ENCODE measurements at regions not wholly inside any gene's neighbourhood (a gene's known extent, or its start where the extent isn't known, plus 50 kb on each side); places are given as distances from the start of the nearest gene placed in this dataset.

DNA sequence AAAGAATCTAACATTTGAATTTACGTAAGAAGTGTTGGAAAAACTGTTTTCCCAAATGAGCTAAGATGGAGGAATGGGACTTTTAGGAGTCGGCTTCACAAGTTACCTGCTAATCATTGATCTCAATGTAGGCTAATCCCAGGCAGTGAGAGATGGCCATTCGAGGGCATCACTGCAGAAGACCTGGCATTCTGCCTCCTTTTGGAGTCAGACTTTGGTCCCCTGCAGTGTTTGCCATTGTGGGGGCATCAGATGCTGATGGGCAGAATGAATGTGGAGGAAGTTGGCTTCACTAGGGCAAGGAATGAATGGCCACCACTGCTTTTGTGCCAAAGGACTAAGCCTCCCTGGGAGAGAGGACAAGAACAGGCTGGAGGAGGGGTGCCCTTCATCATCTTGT lies 55.7 kb upstream of the NKX2-2 start:
- H3K9ac ChIP-seq (ENCODE audit: low read length): no peak overlapping the region
- no peaks in the 10 kb centered on the region for H3K79me2 ChIP-seq (ENCODE audit: insufficient read depth, low read length)
- ChIA-PET CTCF (no interaction called here), RAD21 (ENCODE audit: low non-redundant PET in 1 of 2, low total read pairs in 2 of 2, uncharacterized antibody in 2 of 2, unreplicated experiment in 2 of 2) (no interaction called here), POLR2A (no interaction called here)
- H3K4me3 ChIP-seq (replicated peaks in 1 of 2; ENCODE audit: low read depth in 1 of 2, low read length in 2 of 2): no peak overlapping the region
- H3K9me2 ChIP-seq (ENCODE audit: insufficient read depth): no peaks in the 10 kb centered on the region
- H2AFZ ChIP-seq (ENCODE audit: low read depth, low read length, poor library complexity, severe bottlenecking): no peak overlapping the region
- H3K9me3 ChIP-seq (ENCODE audit: control insufficient read depth in 1 of 2, insufficient read depth in 1 of 2, low read depth in 1 of 2, low read length in 2 of 2): no peaks in the 10 kb centered on the region
- H3K27ac ChIP-seq (ENCODE audit: low read depth, low read length): no peak overlapping the region
- H4K20me1 ChIP-seq (ENCODE audit: insufficient read depth): no peaks in the 10 kb centered on the region; the same call in 1 of the 2 replicates
- no peaks in the 10 kb centered on the region for H3K4me1 ChIP-seq (ENCODE audit: control insufficient read depth in 1 of 2, insufficient read depth in 2 of 2, low read length in 2 of 2)
- no peaks in the 10 kb centered on the region for H3K36me3 ChIP-seq (ENCODE audit: control insufficient read depth in 1 of 2, insufficient read depth in 2 of 2, low read length in 2 of 2)
- TF ChIP-seq, protein P1, sequence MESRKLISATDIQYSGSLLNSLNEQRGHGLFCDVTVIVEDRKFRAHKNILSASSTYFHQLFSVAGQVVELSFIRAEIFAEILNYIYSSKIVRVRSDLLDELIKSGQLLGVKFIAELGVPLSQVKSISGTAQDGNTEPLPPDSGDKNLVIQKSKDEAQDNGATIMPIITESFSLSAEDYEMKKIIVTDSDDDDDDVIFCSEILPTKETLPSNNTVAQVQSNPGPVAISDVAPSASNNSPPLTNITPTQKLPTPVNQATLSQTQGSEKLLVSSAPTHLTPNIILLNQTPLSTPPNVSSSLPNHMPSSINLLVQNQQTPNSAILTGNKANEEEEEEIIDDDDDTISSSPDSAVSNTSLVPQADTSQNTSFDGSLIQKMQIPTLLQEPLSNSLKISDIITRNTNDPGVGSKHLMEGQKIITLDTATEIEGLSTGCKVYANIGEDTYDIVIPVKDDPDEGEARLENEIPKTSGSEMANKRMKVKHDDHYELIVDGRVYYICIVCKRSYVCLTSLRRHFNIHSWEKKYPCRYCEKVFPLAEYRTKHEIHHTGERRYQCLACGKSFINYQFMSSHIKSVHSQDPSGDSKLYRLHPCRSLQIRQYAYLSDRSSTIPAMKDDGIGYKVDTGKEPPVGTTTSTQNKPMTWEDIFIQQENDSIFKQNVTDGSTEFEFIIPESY (IDR thresholded peaks at IDR 0.05; ENCODE audit: extremely low read depth, insufficient replicate concordance, low read length): no peak
- TF ChIP-seq ELF1 (IDR thresholded peaks at IDR 0.05; ENCODE audit: borderline replicate concordance, low read depth) (no peak), ZFX (IDR thresholded peaks at IDR 0.05) (no peak), TCF7L2 (IDR thresholded peaks at IDR 0.05; ENCODE audit: borderline replicate concordance, extremely low read depth, insufficient read depth, insufficient read length) (no peak), POLR2A (IDR thresholded peaks at IDR 0.05; ENCODE audit: borderline replicate concordance, extremely low read depth, insufficient read depth, insufficient read length) (no peak), EGR1 (IDR thresholded peaks at IDR 0.05; ENCODE audit: low read depth) (no peak), CEBPB (IDR thresholded peaks at IDR 0.05; ENCODE audit: low read depth) (no peak), EZH2 (IDR thresholded peaks at IDR 0.05) (no peak), YY1 (IDR thresholded peaks at IDR 0.05; ENCODE audit: extremely low read depth, insufficient replicate concordance, low read depth, low read length) (no peak), FOSL1 (IDR thresholded peaks at IDR 0.05; ENCODE audit: low read depth) (no peak), RAD21 (IDR thresholded peaks at IDR 0.05; ENCODE audit: low read depth) (no peak), JUND (IDR thresholded peaks at IDR 0.05) (no peak), POLR2AphosphoS5 (IDR thresholded peaks at IDR 0.05; ENCODE audit: low read depth, low read length) (no peak)
- TF ChIP-seq, protein P2, sequence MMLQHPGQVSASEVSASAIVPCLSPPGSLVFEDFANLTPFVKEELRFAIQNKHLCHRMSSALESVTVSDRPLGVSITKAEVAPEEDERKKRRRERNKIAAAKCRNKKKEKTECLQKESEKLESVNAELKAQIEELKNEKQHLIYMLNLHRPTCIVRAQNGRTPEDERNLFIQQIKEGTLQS (IDR thresholded peaks at IDR 0.05): no peak
- TF ChIP-seq, protein P3, sequence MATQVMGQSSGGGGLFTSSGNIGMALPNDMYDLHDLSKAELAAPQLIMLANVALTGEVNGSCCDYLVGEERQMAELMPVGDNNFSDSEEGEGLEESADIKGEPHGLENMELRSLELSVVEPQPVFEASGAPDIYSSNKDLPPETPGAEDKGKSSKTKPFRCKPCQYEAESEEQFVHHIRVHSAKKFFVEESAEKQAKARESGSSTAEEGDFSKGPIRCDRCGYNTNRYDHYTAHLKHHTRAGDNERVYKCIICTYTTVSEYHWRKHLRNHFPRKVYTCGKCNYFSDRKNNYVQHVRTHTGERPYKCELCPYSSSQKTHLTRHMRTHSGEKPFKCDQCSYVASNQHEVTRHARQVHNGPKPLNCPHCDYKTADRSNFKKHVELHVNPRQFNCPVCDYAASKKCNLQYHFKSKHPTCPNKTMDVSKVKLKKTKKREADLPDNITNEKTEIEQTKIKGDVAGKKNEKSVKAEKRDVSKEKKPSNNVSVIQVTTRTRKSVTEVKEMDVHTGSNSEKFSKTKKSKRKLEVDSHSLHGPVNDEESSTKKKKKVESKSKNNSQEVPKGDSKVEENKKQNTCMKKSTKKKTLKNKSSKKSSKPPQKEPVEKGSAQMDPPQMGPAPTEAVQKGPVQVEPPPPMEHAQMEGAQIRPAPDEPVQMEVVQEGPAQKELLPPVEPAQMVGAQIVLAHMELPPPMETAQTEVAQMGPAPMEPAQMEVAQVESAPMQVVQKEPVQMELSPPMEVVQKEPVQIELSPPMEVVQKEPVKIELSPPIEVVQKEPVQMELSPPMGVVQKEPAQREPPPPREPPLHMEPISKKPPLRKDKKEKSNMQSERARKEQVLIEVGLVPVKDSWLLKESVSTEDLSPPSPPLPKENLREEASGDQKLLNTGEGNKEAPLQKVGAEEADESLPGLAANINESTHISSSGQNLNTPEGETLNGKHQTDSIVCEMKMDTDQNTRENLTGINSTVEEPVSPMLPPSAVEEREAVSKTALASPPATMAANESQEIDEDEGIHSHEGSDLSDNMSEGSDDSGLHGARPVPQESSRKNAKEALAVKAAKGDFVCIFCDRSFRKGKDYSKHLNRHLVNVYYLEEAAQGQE (IDR thresholded peaks at IDR 0.05; ENCODE audit: low read depth): no peak
- no peak for DNase-seq (ENCODE audit: low read depth, low spot score)
- H3K4me2 ChIP-seq (ENCODE audit: low read length): no peak overlapping the region
- BruUV-seq (replicated peaks): no TSS peak
- no peak for ATAC-seq
- H3K27me3 ChIP-seq (ENCODE audit: insufficient read depth, low read length): peaks cover 12% of the 10 kb centered on the region
- intact Hi-C loops (cut with micrococcal nuclease): no loop called here
